ENCODE measurements at regions not wholly inside any gene's neighbourhood (a gene's known extent, or its start where the extent isn't known, plus 50 kb on each side); places are given as distances from the start of the nearest gene placed in this dataset.

- Mint-ChIP-seq H3K9me3 (peaks cover 7% of the 10 kb centered on the region), H3K36me3 (ENCODE audit: insufficient read depth) (no peaks in the 10 kb centered on the region), H3K27ac (ENCODE audit: low read depth) (no peak overlapping the region), H3K4me1 (no peaks in the 10 kb centered on the region), H3K27me3 (no peaks in the 10 kb centered on the region), H3K4me3 (no peak overlapping the region)
- ATAC-seq (replicated peaks; ENCODE audit: extremely low read depth, poor library complexity, severe bottlenecking) (no peak), DNase-seq (ENCODE audit: low spot score in 2 of 2) (no peak)
These were observed 1706.6 kb downstream of the MRPL39 start for GRCh38 chr21:23900727-23901126.

GRCh38 chr21:23899561-23899960 is 1707.7 kb downstream of the MRPL39 start:
- ATAC-seq (replicated peaks; ENCODE audit: extremely low read depth, poor library complexity, severe bottlenecking): no peak
- Mint-ChIP-seq H3K36me3 (ENCODE audit: insufficient read depth) (no peaks in the 10 kb centered on the region), H3K4me3 (no peak overlapping the region), H3K27me3 (no peaks in the 10 kb centered on the region), H3K4me1 (no peaks in the 10 kb centered on the region), H3K27ac (ENCODE audit: low read depth) (no peak overlapping the region), H3K9me3 (peaks cover 7% of the 10 kb centered on the region)
- DNase-seq (ENCODE audit: low spot score in 2 of 2): no peak

- Mint-ChIP-seq H3K4me1 (peaks cover 11% of the 10 kb centered on the region), H3K27ac (ENCODE audit: low read depth) (no peak overlapping the region), H3K9me3 (no peaks in the 10 kb centered on the region), H3K36me3 (ENCODE audit: insufficient read depth) (no peaks in the 10 kb centered on the region), H3K4me3 (no peak overlapping the region), H3K27me3 (no peaks in the 10 kb centered on the region)
- ATAC-seq (replicated peaks; ENCODE audit: extremely low read depth, poor library complexity, severe bottlenecking) (no peak), DNase-seq (ENCODE audit: low spot score in 2 of 2) (no peak)
These were observed 1716.6 kb downstream of the MRPL39 start for GRCh38 chr21:23890652-23891051.

GRCh38 chr21:23887725-23888306 is 1719.5 kb downstream of the MRPL39 start:
- peak; percentile 87 for ATAC-seq (replicated peaks; ENCODE audit: extremely low read depth, poor library complexity, severe bottlenecking)
- H3K4me3 Mint-ChIP-seq: peak overlapping the region; percentile 75
- H3K9me3 Mint-ChIP-seq: no peaks in the 10 kb centered on the region
- no peaks in the 10 kb centered on the region for H3K36me3 Mint-ChIP-seq (ENCODE audit: insufficient read depth)
- H3K4me1 Mint-ChIP-seq: peaks cover 11% of the 10 kb centered on the region
- peak; percentile 15 to 22 for DNase-seq (ENCODE audit: low spot score in 2 of 2)
- H3K27ac Mint-ChIP-seq (ENCODE audit: low read depth): peak overlapping the region; percentile 74
- H3K27me3 Mint-ChIP-seq: no peaks in the 10 kb centered on the region

GRCh38 chr21:23886828-23887724 is 1720.2 kb downstream of the MRPL39 start:
- no peaks in the 10 kb centered on the region for H3K36me3 Mint-ChIP-seq (ENCODE audit: insufficient read depth)
- peak overlapping the region; percentile 75 for H3K4me3 Mint-ChIP-seq
- no peaks in the 10 kb centered on the region for H3K27me3 Mint-ChIP-seq
- H3K27ac Mint-ChIP-seq (ENCODE audit: low read depth): peak overlapping the region; percentile 74
- H3K4me1 Mint-ChIP-seq: peaks cover 11% of the 10 kb centered on the region
- DNase-seq (ENCODE audit: low spot score in 2 of 2): no peak
- ATAC-seq (replicated peaks; ENCODE audit: extremely low read depth, poor library complexity, severe bottlenecking): no peak
- no peaks in the 10 kb centered on the region for H3K9me3 Mint-ChIP-seq

- Mint-ChIP-seq H3K27ac (ENCODE audit: low read depth) (no peak overlapping the region), H3K9me3 (no peaks in the 10 kb centered on the region), H3K27me3 (no peaks in the 10 kb centered on the region), H3K4me1 (peaks cover 3% of the 10 kb centered on the region), H3K36me3 (ENCODE audit: insufficient read depth) (no peaks in the 10 kb centered on the region), H3K4me3 (no peak overlapping the region)
- ATAC-seq (replicated peaks; ENCODE audit: extremely low read depth, poor library complexity, severe bottlenecking) (no peak), DNase-seq (ENCODE audit: low spot score in 2 of 2) (no peak)
These were observed 1725.5 kb downstream of the MRPL39 start for GRCh38 chr21:23881783-23882182.

GRCh38 chr21:23876925-23877558 is 1730.2 kb downstream of the MRPL39 start:
- Mint-ChIP-seq H3K9me3 (no peaks in the 10 kb centered on the region), H3K27me3 (no peaks in the 10 kb centered on the region), H3K36me3 (ENCODE audit: insufficient read depth) (no peaks in the 10 kb centered on the region), H3K4me3 (no peak overlapping the region), H3K27ac (ENCODE audit: low read depth) (no peak overlapping the region), H3K4me1 (no peaks in the 10 kb centered on the region)
- ATAC-seq (replicated peaks; ENCODE audit: extremely low read depth, poor library complexity, severe bottlenecking): no peak
- DNase-seq (ENCODE audit: low spot score in 2 of 2): no peak

GRCh38 chr21:23874271-23874670 is 1733.0 kb downstream of the MRPL39 start:
- no peaks in the 10 kb centered on the region for H3K9me3 Mint-ChIP-seq
- DNase-seq (ENCODE audit: low spot score in 2 of 2): no peak
- H3K36me3 Mint-ChIP-seq (ENCODE audit: insufficient read depth): no peaks in the 10 kb centered on the region
- H3K4me3 Mint-ChIP-seq: no peak overlapping the region
- no peaks in the 10 kb centered on the region for H3K27me3 Mint-ChIP-seq
- no peak for ATAC-seq (replicated peaks; ENCODE audit: extremely low read depth, poor library complexity, severe bottlenecking)
- H3K27ac Mint-ChIP-seq (ENCODE audit: low read depth): no peak overlapping the region
- H3K4me1 Mint-ChIP-seq: no peaks in the 10 kb centered on the region

GRCh38 chr21:23861911-23862504 is 1745.3 kb downstream of the MRPL39 start:
- no peaks in the 10 kb centered on the region for H3K27me3 Mint-ChIP-seq
- peaks cover 22% of the 10 kb centered on the region for H3K4me1 Mint-ChIP-seq

GRCh38 chr21:23858878-23859277 is 1748.4 kb downstream of the MRPL39 start:
- ATAC-seq (replicated peaks; ENCODE audit: extremely low read depth, poor library complexity, severe bottlenecking): no peak
- no peak for DNase-seq (ENCODE audit: low spot score in 2 of 2)
- no peaks in the 10 kb centered on the region for H3K27me3 Mint-ChIP-seq
- no peak overlapping the region for H3K4me3 Mint-ChIP-seq
- peaks cover 15% of the 10 kb centered on the region for H3K4me1 Mint-ChIP-seq
- H3K9me3 Mint-ChIP-seq: no peaks in the 10 kb centered on the region
- H3K27ac Mint-ChIP-seq (ENCODE audit: low read depth): no peak overlapping the region
- no peaks in the 10 kb centered on the region for H3K36me3 Mint-ChIP-seq (ENCODE audit: insufficient read depth)

More at GRCh38 chr21:23861911-23862504, 1745.3 kb downstream of the MRPL39 start:
- peak; percentile 24 for ATAC-seq (replicated peaks; ENCODE audit: extremely low read depth, poor library complexity, severe bottlenecking)
- peaks cover 6% of the 10 kb centered on the region for H3K9me3 Mint-ChIP-seq
- no peak overlapping the region for H3K4me3 Mint-ChIP-seq
- no peak for DNase-seq (ENCODE audit: low spot score in 2 of 2)
- no peak overlapping the region for H3K27ac Mint-ChIP-seq (ENCODE audit: low read depth)
- H3K36me3 Mint-ChIP-seq (ENCODE audit: insufficient read depth): no peaks in the 10 kb centered on the region

GRCh38 chr21:23853796-23854379 is 1753.4 kb downstream of the MRPL39 start:
- peaks cover 5% of the 10 kb centered on the region for H3K4me1 Mint-ChIP-seq
- H3K4me3 Mint-ChIP-seq: no peak overlapping the region
- H3K9me3 Mint-ChIP-seq: no peaks in the 10 kb centered on the region
- H3K27me3 Mint-ChIP-seq: no peaks in the 10 kb centered on the region
- H3K27ac Mint-ChIP-seq (ENCODE audit: low read depth): no peak overlapping the region
- H3K36me3 Mint-ChIP-seq (ENCODE audit: insufficient read depth): no peaks in the 10 kb centered on the region
- DNase-seq (ENCODE audit: low spot score in 2 of 2) (no peak), ATAC-seq (replicated peaks; ENCODE audit: extremely low read depth, poor library complexity, severe bottlenecking) (no peak)

- H3K27ac Mint-ChIP-seq (ENCODE audit: low read depth): no peak overlapping the region
- H3K4me3 Mint-ChIP-seq: no peak overlapping the region
- no peaks in the 10 kb centered on the region for H3K27me3 Mint-ChIP-seq
- peaks cover 14% of the 10 kb centered on the region for H3K9me3 Mint-ChIP-seq
- H3K4me1 Mint-ChIP-seq: no peaks in the 10 kb centered on the region
- DNase-seq (ENCODE audit: low spot score in 2 of 2): no peak
- no peak for ATAC-seq (replicated peaks; ENCODE audit: extremely low read depth, poor library complexity, severe bottlenecking)
- H3K36me3 Mint-ChIP-seq (ENCODE audit: insufficient read depth): no peaks in the 10 kb centered on the region
These were observed 1769.7 kb downstream of the MRPL39 start for GRCh38 chr21:23837564-23837963.
